Lower lobe of right lung (tissue), 2 donors: ENCODE measurements at regions not wholly inside any gene's neighbourhood (a gene's known extent, or its start where the extent isn't known, plus 50 kb on each side); places are given as distances from the start of the nearest gene placed in this dataset.
A peak's percentile ranks its signal among the peaks of the same experiment; 100 is the strongest.

Experiments
- ATAC-seq, 2 donors: fragments of 200-7000 bp; cut with Tn5 transposase; one replicate each; pipeline ENCODE4 v1.9.1; 2020 to 2022; ENCODE audit warnings: mild to moderate bottlenecking in 2 of 2, moderate library complexity in 2 of 2
- DNase-seq: peaks from one replicate; pipeline ENCODE4 v3.0.0-alpha.2; 2020
- H3K27ac ChIP-seq: fragments of 200-600 bp; one replicate; pipeline ENCODE4 v1.8.0; 2022
- H3K27me3 ChIP-seq: fragments of 200-600 bp; one replicate; pipeline ENCODE4 v1.8.0; 2022; ENCODE audit warnings: low read depth
- H3K36me3 ChIP-seq: fragments of 200-600 bp; one replicate; pipeline ENCODE4 v1.8.0; 2022; ENCODE audit warnings: mild to moderate bottlenecking
- H3K4me1 ChIP-seq: fragments of 200-600 bp; one replicate; pipeline ENCODE4 v1.8.0; 2022
- H3K4me3 ChIP-seq: fragments of 200-600 bp; one replicate; pipeline ENCODE4 v1.8.0; 2022; ENCODE audit warnings: mild to moderate bottlenecking
- H3K9me3 ChIP-seq: fragments of 200-600 bp; one replicate; pipeline ENCODE4 v1.8.0; 2022
- intact Hi-C: fragments of 100-400 bp; cut with DNase I; formaldehyde crosslinking; loops from one replicate; pipeline ENCODE4 v1.11.0; 2022
- TF ChIP-seq, protein P1 (sequence below): fragments of 200-600 bp; IDR thresholded peaks from one replicate; pipeline ENCODE4 v1.8.0; 2022; ENCODE audit warnings: antibody characterized with exemption, mild to moderate bottlenecking
- donor health status: DM: no; HTN: yes; CAD: no; lungs with severe emphysema.

DNA sequence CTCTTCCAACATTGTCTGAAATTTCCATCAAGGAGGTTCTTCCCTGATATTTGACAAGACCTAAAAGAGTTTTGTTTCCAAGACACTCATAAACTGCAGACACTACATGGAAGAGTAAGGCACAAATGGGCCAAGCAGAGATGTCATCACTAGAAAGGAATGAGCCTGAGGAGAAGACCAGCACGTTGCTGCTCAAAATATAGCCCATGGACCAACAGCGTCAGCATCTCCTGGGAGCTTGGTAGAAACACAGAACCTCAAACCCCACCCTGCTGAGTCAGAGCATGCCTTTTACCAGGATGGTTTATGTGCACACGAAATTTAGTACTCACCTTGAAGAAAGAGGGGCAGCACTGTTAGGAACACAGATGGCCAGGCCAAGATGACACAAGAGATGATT lies 128.7 kb upstream of the MID1 start:
- intact Hi-C loops = no loop called here
- DNase-seq = no peak
- no peaks in the 10 kb centered on the region for H3K36me3 ChIP-seq
- H3K9me3 ChIP-seq = no peaks in the 10 kb centered on the region
- H3K27me3 ChIP-seq = no peaks in the 10 kb centered on the region
- H3K4me3 ChIP-seq = no peak overlapping the region
- no peak overlapping the region for H3K27ac ChIP-seq
- ATAC-seq = no peak
- H3K4me1 ChIP-seq = no peaks in the 10 kb centered on the region
- TF ChIP-seq, protein P1, sequence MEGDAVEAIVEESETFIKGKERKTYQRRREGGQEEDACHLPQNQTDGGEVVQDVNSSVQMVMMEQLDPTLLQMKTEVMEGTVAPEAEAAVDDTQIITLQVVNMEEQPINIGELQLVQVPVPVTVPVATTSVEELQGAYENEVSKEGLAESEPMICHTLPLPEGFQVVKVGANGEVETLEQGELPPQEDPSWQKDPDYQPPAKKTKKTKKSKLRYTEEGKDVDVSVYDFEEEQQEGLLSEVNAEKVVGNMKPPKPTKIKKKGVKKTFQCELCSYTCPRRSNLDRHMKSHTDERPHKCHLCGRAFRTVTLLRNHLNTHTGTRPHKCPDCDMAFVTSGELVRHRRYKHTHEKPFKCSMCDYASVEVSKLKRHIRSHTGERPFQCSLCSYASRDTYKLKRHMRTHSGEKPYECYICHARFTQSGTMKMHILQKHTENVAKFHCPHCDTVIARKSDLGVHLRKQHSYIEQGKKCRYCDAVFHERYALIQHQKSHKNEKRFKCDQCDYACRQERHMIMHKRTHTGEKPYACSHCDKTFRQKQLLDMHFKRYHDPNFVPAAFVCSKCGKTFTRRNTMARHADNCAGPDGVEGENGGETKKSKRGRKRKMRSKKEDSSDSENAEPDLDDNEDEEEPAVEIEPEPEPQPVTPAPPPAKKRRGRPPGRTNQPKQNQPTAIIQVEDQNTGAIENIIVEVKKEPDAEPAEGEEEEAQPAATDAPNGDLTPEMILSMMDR = no peak

DNA sequence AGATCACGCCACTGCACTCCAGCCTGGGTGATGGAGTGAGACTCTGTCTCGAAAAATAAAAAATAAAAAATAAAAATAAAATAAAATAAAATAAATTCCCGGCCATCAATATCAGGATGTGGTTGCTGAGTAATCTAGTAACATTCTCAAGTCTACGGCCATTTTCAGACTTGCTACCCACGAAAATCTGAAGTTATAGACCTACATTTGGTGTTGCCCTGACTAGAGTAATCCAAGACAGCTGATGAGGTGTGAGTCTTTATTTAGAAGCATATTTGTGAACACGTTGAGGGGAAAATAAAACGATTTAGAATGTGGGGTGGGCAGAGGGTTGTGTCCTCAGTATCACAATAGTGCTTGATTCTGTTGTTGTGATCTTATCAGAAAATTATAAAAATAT lies 130.2 kb upstream of the MID1 start:
- H3K4me1 ChIP-seq = no peaks in the 10 kb centered on the region
- no peaks in the 10 kb centered on the region for H3K36me3 ChIP-seq
- DNase-seq = no peak
- H3K4me3 ChIP-seq = no peak overlapping the region
- no peaks in the 10 kb centered on the region for H3K9me3 ChIP-seq
- no peaks in the 10 kb centered on the region for H3K27me3 ChIP-seq
- intact Hi-C loops = no loop called here
- TF ChIP-seq, protein P1 = no peak
- no peak for ATAC-seq
- H3K27ac ChIP-seq = no peak overlapping the region

DNA sequence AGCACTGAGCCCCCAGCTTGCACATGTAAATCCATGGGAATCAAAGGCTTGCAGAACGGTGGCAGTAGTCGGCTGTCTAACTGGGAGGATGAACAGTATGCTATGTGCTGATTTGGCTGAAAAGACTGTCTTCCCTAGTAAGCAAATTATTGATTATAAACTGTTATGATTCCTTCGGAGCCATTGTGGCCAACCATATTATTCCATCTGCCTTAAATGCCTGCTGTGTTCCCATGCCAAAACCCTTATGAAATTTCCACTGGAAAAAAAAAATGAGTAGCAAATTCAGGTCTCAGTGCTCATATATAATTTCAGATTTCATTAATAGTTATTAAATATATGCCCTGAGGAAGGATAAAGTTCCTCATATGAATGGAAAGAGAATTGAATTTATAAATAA lies 132.7 kb upstream of the MID1 start:
- H3K4me1 ChIP-seq = no peaks in the 10 kb centered on the region
- TF ChIP-seq, protein P1 = no peak
- H3K4me3 ChIP-seq = no peak overlapping the region
- H3K36me3 ChIP-seq = no peaks in the 10 kb centered on the region
- ATAC-seq (no peak), DNase-seq (no peak)
- no peaks in the 10 kb centered on the region for H3K27me3 ChIP-seq
- no peaks in the 10 kb centered on the region for H3K9me3 ChIP-seq
- H3K27ac ChIP-seq = no peak overlapping the region
- intact Hi-C loops = no loop called here

DNA sequence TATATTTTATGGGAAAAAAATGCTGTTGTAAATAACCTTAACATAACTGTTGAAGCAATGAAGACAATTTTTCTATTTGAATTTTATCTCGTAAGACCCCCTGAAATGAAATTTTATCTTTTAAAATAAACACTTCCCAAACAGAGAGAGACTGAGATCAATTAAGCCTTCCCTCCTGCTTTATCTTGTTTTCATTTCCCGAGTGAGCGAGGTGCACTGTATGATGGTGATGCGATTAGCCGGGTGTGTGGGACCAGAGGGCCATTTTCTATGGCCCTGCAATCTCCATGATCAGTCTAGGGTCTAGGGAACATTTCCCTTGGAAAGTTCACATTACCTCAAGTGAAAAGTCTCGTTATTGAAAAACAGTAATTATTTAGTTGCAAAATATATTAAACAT lies 134.1 kb upstream of the MID1 start:
- ATAC-seq = no peak
- no peaks in the 10 kb centered on the region for H3K4me1 ChIP-seq
- no peaks in the 10 kb centered on the region for H3K9me3 ChIP-seq
- no peak for DNase-seq
- H3K27me3 ChIP-seq = no peaks in the 10 kb centered on the region
- H3K4me3 ChIP-seq = no peak overlapping the region
- no peaks in the 10 kb centered on the region for H3K36me3 ChIP-seq
- TF ChIP-seq, protein P1 = no peak
- intact Hi-C loops = no loop called here
- H3K27ac ChIP-seq = no peak overlapping the region

DNA sequence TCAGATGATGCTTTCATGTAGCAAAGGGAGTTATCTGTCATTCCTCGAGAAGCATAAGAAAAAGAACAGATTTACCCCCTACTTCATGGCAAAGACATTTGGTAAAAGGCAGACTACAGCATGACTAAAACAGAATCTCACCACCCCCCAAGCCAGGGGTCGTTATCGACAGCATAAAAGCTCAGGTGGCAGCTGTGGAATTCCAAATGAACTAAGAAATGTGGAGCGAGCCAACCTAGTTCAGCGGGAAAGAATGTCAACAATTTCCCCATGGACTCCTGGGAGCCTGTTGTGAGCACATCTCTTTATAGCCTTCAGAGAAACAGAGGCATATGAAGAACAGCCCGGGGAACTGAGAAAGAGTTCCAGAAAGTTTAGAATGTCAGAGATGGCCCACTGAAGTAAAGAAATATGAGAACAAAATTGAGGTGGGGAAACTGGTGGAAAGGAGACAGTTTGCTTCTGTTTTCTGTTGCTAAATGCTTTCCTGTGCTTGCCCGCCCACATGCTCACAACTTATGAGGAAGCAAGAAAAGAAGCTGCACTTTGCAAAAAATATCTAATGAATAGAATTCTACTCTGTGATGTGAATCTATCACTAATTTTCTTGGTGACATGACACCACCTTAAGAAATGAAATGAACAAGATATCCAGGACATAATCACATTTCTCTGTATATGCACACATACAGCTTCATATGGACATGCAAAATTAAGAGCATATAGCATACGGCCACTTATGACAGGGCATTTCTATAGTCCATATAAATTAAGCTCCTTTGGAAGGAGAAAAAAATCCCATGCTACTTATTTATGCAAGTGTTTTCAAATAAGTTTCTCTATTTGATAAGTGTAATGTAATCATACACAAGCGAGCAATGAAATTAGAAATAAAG lies 135.3 kb upstream of the MID1 start:
- H3K4me1 ChIP-seq = no peaks in the 10 kb centered on the region
- TF ChIP-seq, protein P1 = no peak
- H3K4me3 ChIP-seq = no peak overlapping the region
- H3K27me3 ChIP-seq = no peaks in the 10 kb centered on the region
- no peaks in the 10 kb centered on the region for H3K36me3 ChIP-seq
- no peaks in the 10 kb centered on the region for H3K9me3 ChIP-seq
- no peak overlapping the region for H3K27ac ChIP-seq
- intact Hi-C loops = no loop called here
- peak in 1 of 2 donors; percentile 66 for ATAC-seq
- DNase-seq = no peak
